Activated naive CD4-positive, alpha-beta T cell treated with anti-CD3 and anti-CD28 coated beads, Interleukin-2, amount 50 U/mL, for 16 hours (primary cell): ENCODE measurements at regions not wholly inside any gene's neighbourhood (a gene's known extent, or its start where the extent isn't known, plus 50 kb on each side); places are given as distances from the start of the nearest gene placed in this dataset.

Experiments
- DNase-seq: peaks from one replicate; pipeline ENCODE4 v3.0.0-alpha.2; 2020

DNA sequence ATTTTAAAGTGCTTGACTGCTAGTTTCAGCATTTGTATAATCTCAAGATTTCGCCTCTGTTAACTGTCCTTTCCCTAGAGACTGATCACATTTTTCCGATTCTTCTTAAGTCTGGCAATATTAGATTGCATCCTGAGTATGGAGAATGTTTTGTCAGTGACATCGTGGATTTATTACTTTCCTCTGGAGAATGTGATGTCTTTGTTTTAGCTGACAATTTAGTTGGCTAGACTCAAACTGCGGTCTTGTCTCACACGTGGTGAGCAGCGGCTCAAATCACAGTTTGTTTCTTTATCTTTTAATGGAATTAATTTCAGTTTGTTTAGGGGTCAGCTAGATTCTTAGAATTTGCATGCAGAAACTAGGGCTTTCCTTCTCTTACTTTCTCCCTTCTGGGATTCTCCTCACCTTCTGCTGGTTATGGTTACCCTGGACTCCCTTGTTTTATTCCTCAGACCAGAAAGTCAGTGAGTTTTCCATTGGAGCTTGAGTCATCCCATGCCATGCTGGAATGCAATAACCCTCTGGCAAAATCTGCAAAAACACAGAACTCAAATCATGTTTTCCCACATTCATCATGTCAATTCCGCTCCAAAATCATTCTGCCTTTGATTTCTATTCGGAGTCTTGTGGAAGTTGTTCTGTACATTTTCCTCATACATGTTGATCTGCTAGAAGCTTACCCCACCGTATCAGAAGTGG is 327.2 kb upstream of the TRIB2 start:
- DNase-seq = no peak

DNA sequence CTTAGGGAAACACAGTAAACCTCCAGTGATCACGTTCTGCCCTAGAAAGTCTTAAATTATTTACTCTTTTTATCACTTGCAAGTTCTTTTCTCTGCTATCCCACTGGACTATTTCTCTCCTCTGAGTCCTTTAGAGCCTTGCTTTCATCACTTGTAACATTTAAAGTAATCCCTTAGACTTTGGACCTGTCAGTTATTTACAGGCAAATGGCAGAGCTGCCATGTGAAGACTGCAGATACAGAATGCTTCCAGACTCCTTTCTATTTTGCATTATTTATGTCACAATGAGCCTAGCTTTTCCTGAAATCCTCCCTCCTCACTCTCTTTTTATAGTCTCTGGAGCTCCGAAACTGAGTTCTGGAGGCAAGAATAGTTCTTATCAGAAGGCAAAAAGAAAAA is 325.6 kb upstream of the TRIB2 start:
- DNase-seq = no peak

DNA sequence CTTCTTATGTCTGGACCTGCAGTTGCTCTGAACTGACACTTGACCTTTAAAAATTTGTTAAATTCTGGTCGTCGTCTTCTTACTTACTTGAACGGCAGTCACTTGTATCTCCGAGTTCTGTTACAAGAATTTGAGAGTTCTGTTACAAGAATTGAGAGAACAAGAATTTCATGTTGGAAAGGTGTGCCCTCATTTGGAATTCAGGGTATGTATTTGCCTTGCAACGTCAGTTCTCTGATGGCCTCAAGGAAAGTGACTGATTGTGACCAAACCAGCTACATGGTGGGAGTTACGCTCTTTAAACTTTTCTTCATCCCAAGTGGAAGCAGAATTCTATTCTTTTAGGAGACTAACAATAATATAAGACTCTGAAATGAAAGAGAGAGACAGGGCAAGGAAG is 320.0 kb upstream of the TRIB2 start:
- no peak for DNase-seq

DNA sequence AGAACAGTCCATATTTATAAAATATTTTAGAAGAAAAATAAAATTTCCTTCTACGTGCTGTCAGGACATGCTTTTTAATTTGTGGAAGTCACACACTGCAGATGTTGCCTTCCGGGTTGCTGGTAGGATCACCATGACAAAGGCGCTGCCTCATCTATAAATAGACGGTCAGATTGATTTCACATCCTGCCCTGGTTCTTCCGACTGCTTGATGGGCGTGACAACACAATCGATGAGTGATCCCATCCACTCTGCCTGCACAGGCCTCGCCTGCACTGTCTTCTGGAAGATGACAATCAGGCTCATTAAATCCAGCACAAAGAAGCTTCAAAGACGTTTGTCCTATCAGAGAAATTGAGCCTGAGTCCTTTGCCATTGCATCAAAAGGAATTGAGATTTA is 318.9 kb upstream of the TRIB2 start:
- no peak for DNase-seq

DNA sequence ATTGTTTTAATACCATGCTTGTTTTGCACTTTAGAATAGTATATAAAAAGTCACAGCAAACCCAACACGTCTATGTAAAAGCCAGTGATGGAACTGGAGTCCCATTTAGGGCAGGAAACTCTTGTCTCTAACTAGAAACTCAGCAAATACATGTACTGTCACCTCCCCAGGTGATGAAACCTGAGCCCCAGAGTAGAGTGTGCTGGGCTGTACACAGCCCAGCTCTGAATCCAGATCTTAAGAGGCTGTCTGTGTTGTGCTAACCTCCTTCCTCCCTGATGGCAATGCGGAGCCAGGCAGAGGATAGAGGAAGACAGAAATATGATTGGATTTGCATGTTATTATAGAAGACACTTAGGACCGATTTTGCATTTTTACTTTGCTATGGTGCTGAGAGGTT is 317.5 kb upstream of the TRIB2 start:
- no peak for DNase-seq

DNA sequence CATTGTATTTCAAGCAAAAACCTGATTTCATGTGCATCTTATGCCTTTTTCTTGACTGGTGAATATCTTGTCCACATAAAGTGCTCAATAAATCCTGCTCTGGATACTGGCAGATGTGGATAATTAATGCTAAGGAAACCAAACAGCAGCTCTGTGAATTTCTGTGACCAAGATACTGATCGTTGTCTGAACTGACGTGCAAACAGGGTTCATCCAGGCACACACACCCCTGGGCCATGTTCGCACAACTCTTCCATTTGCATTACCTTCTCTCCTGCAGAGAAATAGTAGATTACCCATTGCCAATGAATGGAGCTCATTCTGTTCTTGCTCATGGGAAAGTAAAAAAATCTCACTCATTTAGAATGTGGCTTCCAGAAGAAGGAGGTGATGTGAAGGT is 316.2 kb upstream of the TRIB2 start:
- DNase-seq = no peak

DNA sequence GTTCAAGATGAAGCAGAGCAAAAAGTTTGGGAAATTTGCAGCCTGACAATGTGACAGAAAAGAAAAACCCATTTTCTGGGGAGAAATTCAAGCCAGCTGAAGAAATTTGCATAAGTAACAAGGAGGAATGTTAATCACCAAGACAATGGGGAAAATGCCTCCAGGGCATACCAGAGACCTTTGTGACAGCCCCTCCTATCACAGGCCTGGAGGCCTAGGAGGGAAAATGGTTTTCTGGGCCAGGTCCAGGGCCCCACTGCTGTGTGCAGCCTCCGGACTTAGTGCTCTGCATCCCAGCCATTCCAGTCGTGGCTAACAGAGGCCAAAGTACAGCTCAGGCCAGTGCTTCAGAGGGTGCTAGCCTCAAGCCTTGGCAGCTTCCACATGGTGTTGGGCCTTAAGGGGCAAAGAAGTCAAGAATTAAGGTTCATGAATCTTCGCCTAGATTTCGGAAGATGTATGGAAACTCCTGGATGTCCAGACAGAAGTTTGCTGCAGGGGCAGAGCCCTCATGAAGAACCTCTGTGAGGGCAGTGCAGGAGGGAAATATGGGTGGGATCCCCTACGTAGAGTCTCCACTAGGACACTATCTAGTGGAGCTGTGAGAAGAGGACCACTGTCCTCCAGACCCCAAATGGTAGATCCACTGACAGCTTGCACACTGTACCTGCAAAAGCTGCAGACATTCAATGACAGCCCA is 314.1 kb upstream of the TRIB2 start:
- no peak for DNase-seq

DNA sequence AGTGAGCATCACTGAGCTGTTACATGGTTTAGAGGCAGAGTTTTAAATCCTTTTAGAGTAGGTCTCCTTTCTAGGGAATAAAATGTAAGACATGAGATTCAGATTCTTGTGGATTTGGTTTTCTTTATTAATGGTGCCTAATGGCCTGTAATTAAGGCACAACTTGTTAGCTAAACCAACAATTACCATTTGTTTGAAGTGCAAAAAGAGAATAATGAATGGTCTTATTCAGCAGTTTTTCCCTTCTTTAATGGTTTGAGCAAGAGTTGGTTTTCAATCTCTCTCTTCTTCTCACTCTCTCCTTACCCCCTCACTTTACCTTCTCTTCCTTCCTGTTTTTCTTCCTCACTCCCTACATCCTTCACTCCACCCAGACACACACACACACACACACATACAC is 312.2 kb upstream of the TRIB2 start:
- no peak for DNase-seq

DNA sequence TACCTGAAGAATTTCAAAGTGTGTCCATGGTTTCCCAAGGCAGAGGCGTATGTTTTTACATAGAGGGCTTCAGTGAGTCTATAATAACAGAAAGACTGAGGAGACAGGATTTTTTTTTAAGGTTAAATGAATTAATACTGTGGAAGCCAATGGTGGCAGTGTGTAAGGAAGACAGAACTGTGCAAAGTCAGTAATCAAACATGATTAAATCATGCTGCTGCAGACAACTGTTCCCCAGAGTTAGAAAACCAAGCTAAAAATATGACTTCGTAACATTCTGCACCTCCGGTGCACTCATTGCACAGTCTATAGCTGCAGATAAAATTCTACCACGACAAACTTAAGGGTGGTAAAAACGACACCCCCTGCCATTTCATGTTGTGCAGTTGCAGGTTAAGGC is 309.6 kb upstream of the TRIB2 start:
- no peak for DNase-seq

DNA sequence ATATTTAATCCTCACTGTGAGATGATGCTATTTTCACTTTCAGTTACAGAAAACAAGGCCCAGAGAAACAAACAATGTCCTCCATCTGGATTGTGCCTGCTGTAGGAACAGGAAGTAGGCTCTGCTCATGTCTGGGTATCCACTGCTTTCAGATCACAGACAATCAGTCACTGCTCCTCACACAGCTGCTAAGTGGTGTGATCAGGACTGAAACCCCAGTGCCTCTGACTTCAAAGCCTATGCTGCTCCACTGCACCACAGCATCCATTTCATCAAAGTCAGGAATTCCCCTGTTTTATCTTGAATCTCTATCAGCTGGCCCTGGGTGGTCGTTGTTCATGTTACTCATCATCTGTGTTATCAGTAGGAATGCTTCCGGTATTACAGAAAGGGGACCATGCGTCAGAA is 303.8 kb upstream of the TRIB2 start:
- peak; percentile 51 for DNase-seq

DNA sequence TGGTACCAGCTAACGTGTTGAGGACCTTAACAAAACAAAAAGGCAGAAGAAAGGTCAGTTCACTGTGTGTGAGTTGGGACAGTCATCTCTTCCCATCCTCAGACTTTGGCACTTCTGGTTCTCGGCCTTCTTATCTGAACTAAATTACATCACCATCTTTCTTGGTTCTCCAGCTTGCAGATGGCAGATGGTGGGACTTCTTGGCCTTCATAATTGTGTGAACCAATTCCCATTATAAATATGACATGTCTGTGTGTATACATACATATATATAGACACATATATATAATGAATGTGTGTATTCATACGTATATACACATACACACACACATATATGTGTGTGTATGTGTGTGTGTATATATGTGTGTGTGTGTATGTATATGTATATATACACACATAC is 301.2 kb upstream of the TRIB2 start:
- no peak for DNase-seq

DNA sequence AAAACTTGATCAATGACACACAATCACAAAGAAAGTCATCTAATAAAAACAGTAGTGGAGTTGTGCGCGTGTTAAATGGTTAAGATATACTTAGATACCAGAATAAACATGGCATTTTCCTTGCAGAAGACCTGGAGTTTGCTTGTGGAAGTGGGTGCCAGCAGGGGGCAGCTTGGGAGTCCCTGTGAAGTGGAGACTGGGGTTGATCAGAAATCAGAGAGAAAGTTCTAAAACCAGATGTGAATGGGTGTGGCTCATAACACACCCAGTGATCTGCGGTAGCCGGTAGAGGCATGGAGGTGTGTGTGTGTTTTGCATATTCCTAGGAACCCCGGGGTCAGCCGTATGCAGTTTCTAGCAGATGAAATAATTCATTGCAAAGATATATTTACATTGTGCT is 300.1 kb upstream of the TRIB2 start:
- DNase-seq = peak; percentile 57

DNA sequence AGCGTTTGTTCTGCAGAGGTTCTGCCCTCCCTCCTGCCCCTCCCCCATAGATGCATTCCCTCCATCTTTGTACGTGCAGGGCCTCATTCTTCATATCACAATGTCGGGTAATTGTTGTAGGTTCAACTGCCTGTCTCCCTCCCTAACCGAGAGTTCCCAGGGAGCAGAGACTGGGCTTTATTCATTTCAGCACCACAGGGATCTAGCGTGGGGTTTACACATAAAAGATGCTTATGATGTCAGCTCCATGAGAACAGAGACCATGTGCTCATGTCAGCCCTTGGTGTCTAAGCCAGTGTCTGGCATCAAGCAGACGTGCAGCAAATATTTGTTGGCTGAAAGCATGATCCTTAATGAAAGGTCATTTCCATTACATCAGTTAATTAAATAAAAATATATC is 298.9 kb upstream of the TRIB2 start:
- DNase-seq = no peak

DNA sequence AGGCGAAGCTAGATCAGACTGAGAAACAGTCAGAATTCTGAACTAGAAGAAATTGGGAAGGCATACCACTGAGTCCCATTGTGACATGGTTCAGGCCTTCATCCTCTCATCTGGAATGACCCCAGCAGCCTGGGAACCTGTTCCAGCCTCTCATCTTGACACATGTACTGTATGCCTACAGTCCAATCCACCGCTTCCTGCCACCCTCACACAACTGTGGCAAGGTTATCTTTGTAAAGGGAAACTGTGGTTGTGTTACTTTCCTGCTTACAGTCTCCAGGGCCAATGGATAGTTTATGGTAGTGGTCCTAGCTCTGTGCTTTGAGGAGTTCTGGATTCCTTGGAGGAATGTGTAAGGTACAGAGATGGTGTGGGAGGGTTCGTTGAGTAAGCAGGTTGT is 296.9 kb upstream of the TRIB2 start:
- DNase-seq = no peak

DNA sequence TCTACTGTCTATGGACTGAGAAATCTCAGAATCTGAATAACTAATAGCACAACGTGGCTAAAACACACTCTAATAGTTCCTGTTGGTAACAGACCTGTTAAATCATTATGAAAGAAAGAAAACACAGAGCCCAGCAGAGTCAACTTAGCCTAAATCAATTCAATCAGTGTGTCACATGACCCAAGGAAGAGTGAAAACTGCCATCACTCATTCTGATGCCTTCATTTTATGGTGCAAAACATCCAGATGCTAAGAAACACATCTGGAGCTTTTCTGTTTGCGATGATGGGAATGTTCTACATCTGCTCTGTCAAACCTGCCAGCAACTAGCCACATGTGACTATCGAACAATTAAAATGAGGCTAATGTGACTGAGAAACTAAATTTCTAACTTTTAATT is 295.7 kb upstream of the TRIB2 start:
- DNase-seq = no peak

DNA sequence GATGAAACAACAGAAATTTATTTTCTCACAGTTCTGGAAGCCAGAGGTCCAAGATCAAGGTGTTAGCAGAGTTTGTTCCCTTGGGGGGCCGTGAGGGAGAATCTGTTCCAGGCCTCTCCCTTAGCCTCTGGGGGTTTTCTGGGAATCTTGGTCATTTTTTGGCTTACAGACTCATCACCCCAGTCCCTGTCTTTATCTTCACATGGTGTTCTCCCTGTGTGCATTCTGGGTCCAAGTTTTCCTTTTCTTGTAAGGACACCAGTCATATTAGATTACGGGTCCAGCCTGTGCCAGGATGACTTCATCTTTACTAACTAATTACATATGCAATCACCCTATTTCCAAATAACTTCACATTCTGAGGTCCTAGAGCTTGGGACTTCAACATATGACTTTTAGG is 292.5 kb upstream of the TRIB2 start:
- no peak for DNase-seq

DNA sequence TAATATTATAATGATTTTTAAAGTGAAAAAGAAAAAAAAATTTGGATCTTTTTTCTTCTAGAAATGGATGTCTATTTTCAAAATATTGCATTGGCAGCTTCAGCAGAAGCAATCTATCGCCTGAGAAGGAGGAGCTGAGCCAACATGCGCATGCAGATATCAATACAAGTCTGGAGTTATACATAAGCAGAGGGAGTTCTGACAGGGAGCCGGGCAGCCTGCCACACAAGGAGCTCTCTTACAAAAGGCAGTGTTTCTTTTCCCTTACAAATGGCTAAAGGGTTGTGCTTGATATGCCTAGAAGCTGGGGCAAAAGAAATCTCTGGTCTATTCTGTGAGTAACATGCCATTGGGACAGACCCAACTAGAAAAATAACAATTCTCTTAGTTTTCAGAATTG is 291.9 kb upstream of the TRIB2 start:
- no peak for DNase-seq

DNA sequence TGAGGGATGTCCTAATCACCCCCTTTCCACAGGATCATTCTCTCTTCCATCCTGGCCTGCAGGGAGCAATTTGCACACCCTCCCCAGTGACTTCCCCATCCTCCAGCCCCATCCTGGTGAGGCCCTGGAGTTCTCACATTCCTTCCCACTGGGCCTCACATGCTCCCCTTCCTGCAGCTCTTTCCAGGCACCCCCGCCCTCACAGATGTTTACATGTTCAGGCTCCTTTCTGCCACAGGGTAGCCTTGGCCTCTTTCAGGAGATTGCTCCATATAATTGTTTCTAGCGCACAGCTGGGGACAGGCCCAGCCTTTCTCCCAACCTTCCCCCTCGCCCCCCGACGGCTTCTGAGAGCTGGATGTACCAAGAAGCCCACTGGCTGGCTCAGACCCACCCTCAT is 288.4 kb upstream of the TRIB2 start:
- DNase-seq = no peak

DNA sequence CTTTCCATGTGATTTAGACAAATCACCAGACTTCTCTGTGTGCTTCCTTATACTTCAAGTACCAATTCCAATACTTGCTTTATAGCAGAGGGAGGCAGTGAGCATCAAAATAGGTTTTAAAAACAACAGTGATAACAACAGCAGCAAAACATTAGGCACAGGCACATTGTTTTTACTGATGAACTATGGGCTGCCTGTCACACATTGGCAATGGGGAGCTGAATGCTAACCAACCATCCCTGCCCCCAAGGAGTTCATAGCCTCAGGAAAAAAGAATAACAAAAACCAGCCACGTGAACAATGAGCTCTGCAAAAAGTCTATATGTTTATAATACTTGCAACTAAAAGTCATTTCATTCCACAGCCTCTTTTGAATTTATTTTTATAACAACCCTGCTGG is 287.9 kb upstream of the TRIB2 start:
- no peak for DNase-seq

DNA sequence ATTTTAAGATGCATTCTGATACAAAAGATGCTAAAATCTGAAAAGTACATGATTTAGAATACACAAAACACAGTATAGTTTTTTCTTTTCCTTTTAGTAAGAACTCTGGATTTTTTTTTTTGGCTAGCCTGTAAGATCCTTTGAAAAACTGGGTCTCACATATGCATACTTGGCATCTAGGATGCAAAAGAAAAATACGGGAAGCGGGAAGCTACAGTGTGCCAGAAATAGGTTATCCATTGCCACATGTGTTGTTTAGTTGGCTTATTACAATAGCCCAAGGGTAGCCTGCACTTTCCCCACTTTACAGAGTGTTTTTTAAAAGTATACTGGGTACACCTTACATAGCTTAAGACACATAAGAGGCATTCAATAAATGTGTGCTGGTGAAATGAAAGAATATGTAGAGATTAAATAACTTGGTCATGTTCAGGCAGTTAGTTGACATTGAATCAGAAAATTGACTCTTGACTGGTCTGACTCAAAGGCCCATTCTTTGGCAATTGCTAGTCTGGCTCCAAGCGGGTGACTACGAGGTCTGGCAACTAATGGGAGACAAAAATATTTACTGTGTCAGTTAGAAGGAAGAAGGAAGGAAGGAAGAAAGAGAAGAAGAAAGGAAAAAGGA is 286.8 kb upstream of the TRIB2 start:
- DNase-seq = no peak

DNA sequence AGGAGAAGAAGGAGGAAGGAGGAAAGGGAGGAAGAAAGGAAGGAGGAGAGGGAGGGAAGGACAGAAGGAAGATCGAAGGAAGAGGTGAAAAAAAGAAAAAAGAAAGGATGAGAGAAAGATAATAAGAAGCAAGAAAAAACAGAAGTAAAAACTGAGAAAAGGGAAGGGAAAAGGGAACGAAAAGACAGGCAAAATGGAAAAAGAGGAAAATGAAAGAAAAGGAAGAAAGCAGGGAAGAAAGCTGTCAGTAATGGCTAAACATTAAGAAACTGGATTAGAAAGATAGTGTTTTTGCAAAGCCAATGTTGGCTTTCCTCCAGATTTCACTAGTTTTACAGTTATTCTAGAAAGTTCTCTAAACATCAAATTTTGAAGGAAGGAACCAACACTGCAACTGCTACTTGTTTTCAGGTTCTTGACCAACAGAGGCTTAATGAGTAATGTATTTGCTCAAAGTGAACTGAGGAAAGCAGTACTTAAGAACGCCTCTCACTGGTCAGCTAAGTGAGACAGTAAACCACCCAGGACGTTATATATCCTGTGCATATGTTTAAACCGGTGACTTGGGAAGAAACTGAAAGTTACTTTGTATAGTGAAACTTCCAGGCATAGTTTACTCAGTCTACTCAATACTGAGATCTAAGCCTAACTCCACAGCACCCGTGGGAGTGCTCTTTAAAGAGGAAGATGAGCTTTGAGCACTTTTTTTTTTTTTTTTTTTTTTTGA is 286.2 kb upstream of the TRIB2 start:
- peak; percentile 45 for DNase-seq

DNA sequence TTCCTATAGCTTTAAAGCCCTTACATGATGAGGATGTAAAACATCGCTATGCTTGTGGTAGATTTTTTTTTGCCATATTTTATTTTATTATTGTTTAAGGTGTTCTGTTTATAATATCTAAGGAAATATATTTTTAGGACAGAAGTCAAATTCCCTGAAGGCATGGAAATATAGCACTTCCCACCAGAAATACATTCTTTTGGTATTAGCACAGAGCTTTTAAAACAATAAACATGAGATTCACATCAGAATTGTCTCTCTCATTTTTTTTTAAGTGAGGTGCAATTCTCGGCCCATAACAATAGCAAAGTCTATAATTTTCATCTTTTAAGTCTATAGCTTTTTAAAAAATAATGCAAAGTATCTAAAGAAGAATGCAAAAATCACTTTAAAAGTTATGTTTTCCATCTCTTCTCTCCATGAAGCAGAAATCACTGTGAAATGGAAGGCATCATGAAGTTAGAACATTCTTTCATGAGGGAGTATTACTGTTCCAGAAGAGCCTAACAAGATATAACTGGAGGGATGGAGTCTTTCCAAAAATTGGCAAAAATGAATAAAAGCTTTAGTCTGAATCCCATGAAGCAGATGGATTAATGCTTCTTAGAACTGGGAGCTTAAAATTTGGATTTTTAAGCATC is 283.6 kb upstream of the TRIB2 start:
- DNase-seq = no peak

DNA sequence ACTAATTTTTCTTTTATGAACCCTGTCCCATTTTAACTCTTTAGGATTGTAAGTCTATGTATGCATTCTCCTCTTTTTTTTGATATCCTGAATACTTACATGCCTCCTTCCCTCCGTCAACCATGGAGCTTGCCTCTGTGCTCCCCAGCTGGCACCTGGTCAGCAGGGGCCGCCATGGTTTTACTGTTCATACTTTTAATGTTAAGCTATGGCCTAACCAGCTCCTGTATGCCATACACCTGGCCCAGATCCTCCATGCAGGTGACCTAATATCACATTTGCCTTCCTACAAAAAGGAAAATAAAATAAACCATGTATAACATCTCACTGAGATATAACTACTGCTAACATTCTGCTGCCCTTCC is 283.1 kb upstream of the TRIB2 start:
- no peak for DNase-seq
